ENCODE measurements at regions not wholly inside any gene's neighbourhood (a gene's known extent, or its start where the extent isn't known, plus 50 kb on each side); places are given as distances from the start of the nearest gene placed in this dataset.

GRCh38 chr16:6946106-6946505 lies 386.5 kb upstream of the RBFOX1 start:
- no peak overlapping the region for H3K27ac ChIP-seq
- H3K4me1 ChIP-seq = no peaks in the 10 kb centered on the region
- H3K4me3 ChIP-seq = no peak overlapping the region
- H3K27me3 ChIP-seq = no peaks in the 10 kb centered on the region
- TF ChIP-seq CTCF (IDR thresholded peaks at IDR 0.05) (no peak), POLR2A (IDR thresholded peaks at IDR 0.05) (no peak)
- no peaks in the 10 kb centered on the region for H3K36me3 ChIP-seq
- intact Hi-C loops (cut with DNase I; ENCODE audit: low total_unique reads) = no loop called here
- DNase-seq = no peak
- no peaks in the 10 kb centered on the region for H3K9me3 ChIP-seq

GRCh38 chr16:6940968-6941367 lies 391.7 kb upstream of the RBFOX1 start:
- no peaks in the 10 kb centered on the region for H3K36me3 ChIP-seq
- intact Hi-C loops (cut with DNase I; ENCODE audit: low total_unique reads) = no loop called here
- no peak overlapping the region for H3K27ac ChIP-seq
- H3K9me3 ChIP-seq = no peaks in the 10 kb centered on the region
- no peak for DNase-seq
- TF ChIP-seq POLR2A (IDR thresholded peaks at IDR 0.05) (no peak), CTCF (IDR thresholded peaks at IDR 0.05) (no peak)
- no peaks in the 10 kb centered on the region for H3K4me1 ChIP-seq
- no peak overlapping the region for H3K4me3 ChIP-seq
- no peaks in the 10 kb centered on the region for H3K27me3 ChIP-seq

GRCh38 chr16:6937641-6938040 lies 395.0 kb upstream of the RBFOX1 start:
- intact Hi-C loops (cut with DNase I; ENCODE audit: low total_unique reads) = no loop called here
- Histone ChIP-seq H3K27ac (no peak overlapping the region), H3K36me3 (no peaks in the 10 kb centered on the region), H3K4me1 (no peaks in the 10 kb centered on the region), H3K4me3 (no peak overlapping the region), H3K9me3 (no peaks in the 10 kb centered on the region), H3K27me3 (no peaks in the 10 kb centered on the region)
- DNase-seq = no peak
- TF ChIP-seq CTCF (IDR thresholded peaks at IDR 0.05) (no peak), POLR2A (IDR thresholded peaks at IDR 0.05) (no peak)

GRCh38 chr16:6932871-6933385 lies 399.7 kb upstream of the RBFOX1 start:
- intact Hi-C loops (cut with DNase I; ENCODE audit: low total_unique reads) = no loop called here
- Histone ChIP-seq H3K27ac (no peak overlapping the region), H3K36me3 (no peaks in the 10 kb centered on the region), H3K4me3 (no peak overlapping the region), H3K9me3 (no peaks in the 10 kb centered on the region), H3K4me1 (no peaks in the 10 kb centered on the region), H3K27me3 (no peaks in the 10 kb centered on the region)
- no peak for TF ChIP-seq POLR2A (IDR thresholded peaks at IDR 0.05)
- no peak for DNase-seq

- intact Hi-C loops (cut with DNase I; ENCODE audit: low total_unique reads) = no loop called here
- DNase-seq = no peak
- Histone ChIP-seq H3K36me3 (no peaks in the 10 kb centered on the region), H3K27me3 (no peaks in the 10 kb centered on the region), H3K4me3 (no peak overlapping the region), H3K9me3 (no peaks in the 10 kb centered on the region), H3K27ac (no peak overlapping the region), H3K4me1 (no peaks in the 10 kb centered on the region)
- no peak for TF ChIP-seq CTCF (IDR thresholded peaks at IDR 0.05)
Measured at GRCh38 chr16:6929868-6930267, 402.8 kb upstream of the RBFOX1 start.

- intact Hi-C loops (cut with DNase I; ENCODE audit: low total_unique reads) = no loop called here
- no peak for DNase-seq
- H3K27me3 ChIP-seq = no peaks in the 10 kb centered on the region
Measured at GRCh38 chr16:6926762-6927161, 405.9 kb upstream of the RBFOX1 start.

More at GRCh38 chr16:6926762-6927161, 405.9 kb upstream of the RBFOX1 start:
- H3K27ac ChIP-seq = no peak overlapping the region
- H3K4me1 ChIP-seq = no peaks in the 10 kb centered on the region
- no peak for TF ChIP-seq POLR2A (IDR thresholded peaks at IDR 0.05)
- no peaks in the 10 kb centered on the region for H3K36me3 ChIP-seq
- H3K4me3 ChIP-seq = no peak overlapping the region
- no peaks in the 10 kb centered on the region for H3K9me3 ChIP-seq

All from uterus (tissue), 3 donors.